Kidney epithelial cell (primary cell): ENCODE measurements at regions not wholly inside any gene's neighbourhood (a gene's known extent, or its start where the extent isn't known, plus 50 kb on each side); places are given as distances from the start of the nearest gene placed in this dataset.

ENCODE experiments used
- DNase-seq: peaks from one replicate; pipeline ENCODE4 v3.0.0-alpha.2; 2010; ENCODE audit warnings: low read depth
- H3K27me3 ChIP-seq: 2 replicates; pipeline ENCODE4 v1.6.0; 2011; ENCODE audit warnings: low read length; ENCODE audit not compliant: control insufficient read depth, insufficient read depth
- H3K36me3 ChIP-seq: 2 replicates; pipeline ENCODE4 v1.5.1; 2011; ENCODE audit warnings: low read length; ENCODE audit not compliant: control insufficient read depth, insufficient read depth
- H3K4me3 ChIP-seq: 2 replicates; pipeline ENCODE4 v1.5.1; 2011; ENCODE audit warnings: low read depth, mild to moderate bottlenecking, control low read depth, low read length
- CTCF ChIP-seq: IDR thresholded peaks from 2 replicates; pipeline ENCODE4 v1.5.1; 2011; ENCODE audit warnings: mild to moderate bottlenecking, moderate library complexity, low read length, control low read depth, inconsistent platforms; ENCODE audit not compliant: insufficient read depth, poor library complexity, severe bottlenecking

DNA sequence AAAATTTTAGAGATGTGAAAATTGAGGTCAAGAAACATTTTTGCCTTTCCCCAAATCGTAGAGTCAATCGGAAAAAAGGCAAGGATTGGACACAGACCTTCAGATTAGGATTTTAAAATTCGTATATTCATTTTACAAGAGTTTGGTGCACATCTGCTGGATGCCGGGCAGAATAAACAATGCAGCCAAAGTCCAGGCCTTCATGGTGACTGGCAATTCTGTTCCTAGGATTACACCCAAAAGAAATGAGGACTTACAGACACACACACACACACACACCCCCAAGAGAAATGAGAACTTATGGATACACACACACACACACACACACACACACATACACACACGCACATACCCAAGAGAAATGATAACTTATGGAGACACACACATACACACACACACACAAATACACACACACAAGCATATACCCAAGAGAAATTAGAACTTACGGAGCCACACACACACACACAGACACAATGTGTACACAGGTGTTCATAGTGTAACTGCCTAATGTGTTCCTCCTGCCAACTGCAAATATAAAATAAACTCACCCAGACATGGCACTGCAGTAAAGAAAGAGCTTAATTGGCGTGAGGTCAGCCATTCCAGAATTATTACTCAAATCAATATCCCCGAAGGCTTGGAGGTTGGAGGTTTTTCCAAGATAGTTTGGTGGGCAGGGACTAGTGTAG, 165.7 kb upstream of the STS start:
- TF ChIP-seq CTCF, result no peak
- Histone ChIP-seq H3K36me3 (no peaks in the 10 kb centered on the region), H3K4me3 (no peak overlapping the region), H3K27me3 (no peaks in the 10 kb centered on the region)
- DNase-seq, result no peak

DNA sequence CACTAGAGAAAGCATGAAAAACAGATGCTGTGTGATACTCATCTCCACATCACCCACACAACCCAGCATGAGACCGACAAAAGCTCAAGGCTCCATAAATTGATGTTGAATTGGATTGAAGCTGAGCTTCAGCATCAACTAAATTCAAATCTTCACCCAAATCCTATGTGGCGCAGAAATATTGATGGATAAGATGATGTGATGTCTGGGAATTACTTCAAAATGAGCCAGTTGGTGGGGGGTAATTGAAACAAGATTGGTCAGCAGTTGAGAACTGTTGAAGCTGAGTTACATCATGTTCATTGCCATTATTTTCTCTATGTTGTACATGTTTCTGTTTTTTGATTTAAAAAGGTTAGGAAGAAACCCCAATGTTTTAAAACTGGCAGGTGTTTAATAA, 166.5 kb upstream of the STS start:
- DNase-seq, result no peak
- H3K27me3 ChIP-seq, result no peaks in the 10 kb centered on the region
- TF ChIP-seq CTCF, result no peak
- no peaks in the 10 kb centered on the region for H3K36me3 ChIP-seq
- H3K4me3 ChIP-seq, result no peak overlapping the region

- no peak for TF ChIP-seq CTCF
- no peak overlapping the region for H3K4me3 ChIP-seq
- no peaks in the 10 kb centered on the region for H3K27me3 ChIP-seq
- H3K36me3 ChIP-seq, result no peaks in the 10 kb centered on the region
- DNase-seq, result no peak
Measured at GRCh38 chrX:6968231-6968630, 179.3 kb upstream of the STS start.

- no peak for TF ChIP-seq CTCF
- DNase-seq, result no peak
- Histone ChIP-seq H3K36me3 (no peaks in the 10 kb centered on the region), H3K4me3 (no peak overlapping the region), H3K27me3 (no peaks in the 10 kb centered on the region)
Measured at GRCh38 chrX:6965729-6966128, 181.8 kb upstream of the STS start.

DNA sequence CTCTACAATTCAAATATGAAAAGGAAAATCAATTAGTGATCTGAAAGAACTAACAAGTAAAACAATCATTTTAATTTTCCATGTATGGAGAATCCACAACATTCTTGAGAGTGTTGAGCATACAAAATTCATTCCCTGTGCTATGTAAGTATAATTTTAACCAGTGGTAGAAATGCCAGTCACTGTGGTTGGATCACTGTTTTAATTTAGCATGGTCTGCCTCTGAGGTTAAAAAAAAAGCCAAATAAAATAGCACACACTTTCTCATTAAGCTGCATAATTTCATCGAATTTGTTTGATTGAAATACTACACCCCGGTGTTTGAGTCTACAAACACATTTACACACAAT, 185.5 kb upstream of the STS start:
- no peak overlapping the region for H3K4me3 ChIP-seq
- no peak for TF ChIP-seq CTCF
- H3K36me3 ChIP-seq, result no peaks in the 10 kb centered on the region
- DNase-seq, result no peak
- no peaks in the 10 kb centered on the region for H3K27me3 ChIP-seq

DNA sequence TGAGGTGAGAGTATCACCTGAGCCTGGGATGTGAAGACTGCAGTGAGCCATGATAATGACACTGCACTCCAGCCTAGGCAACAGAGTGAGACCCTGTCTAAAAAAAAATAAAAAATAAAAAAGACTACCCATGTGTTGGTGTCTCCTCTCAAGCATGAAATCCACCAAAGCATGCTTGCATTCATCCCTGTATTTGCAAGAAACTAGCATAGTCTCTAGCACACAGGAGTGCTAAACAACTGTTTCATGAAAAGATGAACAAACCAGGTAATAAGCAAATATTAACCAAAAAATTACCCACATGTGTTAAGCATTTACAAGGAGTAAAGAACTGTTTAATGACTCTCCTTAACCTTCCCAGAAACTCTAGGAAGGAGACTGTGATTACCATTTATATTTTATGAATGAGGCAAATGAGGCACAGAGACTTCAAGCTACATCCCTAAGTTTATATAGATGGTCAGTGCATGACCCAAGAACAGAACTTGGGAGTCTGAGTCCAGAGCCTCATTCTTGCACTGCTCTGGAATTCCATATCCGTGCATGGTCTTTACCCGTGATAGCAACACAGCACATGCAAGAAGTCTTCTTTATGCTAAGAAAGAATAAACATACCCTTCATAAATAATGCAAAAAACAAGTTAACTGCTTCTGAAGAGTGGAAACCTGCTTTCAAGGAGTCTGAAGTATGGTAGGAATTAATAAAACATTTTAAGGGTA, 186.1 kb upstream of the STS start:
- Histone ChIP-seq H3K27me3 (no peaks in the 10 kb centered on the region), H3K4me3 (no peak overlapping the region), H3K36me3 (no peaks in the 10 kb centered on the region)
- TF ChIP-seq CTCF, result no peak
- no peak for DNase-seq
